NCI-H2107 treated with DMSO at 0.1 percent for 48 hours (cell line): ENCODE measurements at regions not wholly inside any gene's neighbourhood (a gene's known extent, or its start where the extent isn't known, plus 50 kb on each side); places are given as distances from the start of the nearest gene placed in this dataset.

Source experiments
- DNase-seq: peaks from one replicate; lab custom pipeline; 2025; ENCODE audit not compliant: unreplicated experiment; lab: John Stamatoyannopoulos, UW

DNA sequence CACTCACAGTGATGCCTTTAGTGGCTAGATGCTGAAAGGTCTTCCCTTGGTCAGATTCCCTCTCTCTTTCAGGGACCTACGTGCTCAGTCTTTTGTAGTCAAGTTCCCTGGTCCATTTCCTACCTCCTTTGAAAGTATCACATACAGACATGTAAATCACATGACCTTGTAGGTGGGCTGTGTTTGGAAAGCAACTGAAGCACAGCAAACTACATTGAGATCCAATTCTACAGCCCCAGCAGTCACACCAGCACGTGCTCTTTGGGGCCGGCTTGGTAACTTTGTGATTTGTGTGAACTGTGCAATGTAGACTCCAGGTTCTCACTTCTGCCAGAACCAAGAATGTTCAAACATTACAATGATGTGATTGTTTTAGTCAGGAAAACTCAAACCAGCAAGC, 89.7 kb upstream of the PLPP4 start:
- DNase-seq = no peak

DNA sequence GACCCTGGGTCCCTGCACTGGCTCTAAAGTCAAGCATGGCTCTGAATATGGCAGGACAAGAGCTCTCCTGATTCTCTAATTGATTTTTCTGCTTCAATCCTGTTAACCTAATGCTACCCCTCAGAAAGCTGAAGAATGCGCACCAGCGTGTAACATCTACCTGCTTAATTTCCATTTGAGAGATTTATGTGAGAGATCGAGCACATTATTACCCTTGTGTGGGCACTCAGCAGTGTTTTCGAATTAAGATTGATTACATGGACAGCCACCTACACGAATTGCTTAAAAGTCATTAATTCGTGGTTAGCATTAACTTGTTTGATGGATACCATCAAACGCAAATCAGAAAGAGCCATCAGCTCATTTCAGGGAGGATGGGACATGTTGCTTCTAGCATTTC, 88.7 kb upstream of the PLPP4 start:
- no peak for DNase-seq

DNA sequence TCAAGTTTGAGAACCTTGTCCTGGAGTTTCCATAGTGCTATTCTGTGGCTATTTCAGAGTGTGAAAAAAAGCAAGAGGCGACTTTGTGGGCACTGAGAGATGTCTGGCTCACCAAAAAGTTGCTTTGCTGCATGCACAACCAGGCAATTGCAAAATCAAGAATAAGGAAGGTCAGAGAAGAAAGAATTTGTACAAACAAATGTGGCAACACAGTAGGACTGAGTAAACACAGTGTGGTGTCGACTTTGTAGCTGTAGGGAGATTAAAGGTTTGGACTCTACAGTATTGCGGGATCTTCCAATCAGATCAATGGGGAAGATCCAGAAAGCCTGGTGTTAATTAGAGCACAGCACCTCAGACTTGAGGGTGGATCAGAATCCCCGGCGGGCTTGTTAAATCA, 88.1 kb upstream of the PLPP4 start:
- no peak for DNase-seq

DNA sequence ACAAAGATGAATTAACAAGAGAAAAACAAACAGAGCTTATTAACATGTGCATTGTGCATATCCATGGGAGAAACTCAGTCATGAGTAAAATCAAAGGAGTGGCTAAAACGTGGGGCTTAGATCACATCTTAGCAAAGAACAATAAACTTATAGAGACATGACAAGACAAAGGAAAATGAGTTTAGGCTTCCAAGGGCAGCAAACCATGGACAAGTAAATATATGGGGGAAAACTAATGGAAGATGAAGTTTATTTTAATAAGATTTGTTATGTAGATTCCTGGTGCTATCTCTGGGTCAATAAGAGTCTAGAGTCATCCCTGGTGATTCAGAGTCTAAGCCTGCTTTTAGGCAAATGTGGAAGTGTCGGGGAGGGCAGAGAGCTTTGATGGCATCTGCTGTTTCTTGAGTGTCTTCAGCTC, 87.2 kb upstream of the PLPP4 start:
- DNase-seq = no peak

DNA sequence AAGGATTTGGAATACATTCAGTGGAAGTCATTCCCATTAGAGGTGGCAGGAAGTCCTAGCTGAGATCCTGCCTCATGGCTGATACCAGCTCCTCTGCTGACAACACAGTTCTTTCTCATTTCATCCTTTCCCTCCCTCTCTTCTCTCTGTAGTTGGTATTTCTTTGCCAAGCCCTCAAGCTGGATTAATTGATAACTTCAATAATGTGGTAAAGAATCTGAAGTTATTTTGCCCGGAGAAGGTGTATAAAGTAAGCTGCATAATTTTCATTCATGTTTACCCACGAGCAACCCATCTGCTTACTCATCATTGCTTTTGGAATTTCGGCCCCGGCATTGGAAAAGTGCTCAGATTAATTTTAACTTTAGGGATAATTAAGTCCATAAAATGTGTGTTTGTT, 85.2 kb upstream of the PLPP4 start:
- DNase-seq = no peak

DNA sequence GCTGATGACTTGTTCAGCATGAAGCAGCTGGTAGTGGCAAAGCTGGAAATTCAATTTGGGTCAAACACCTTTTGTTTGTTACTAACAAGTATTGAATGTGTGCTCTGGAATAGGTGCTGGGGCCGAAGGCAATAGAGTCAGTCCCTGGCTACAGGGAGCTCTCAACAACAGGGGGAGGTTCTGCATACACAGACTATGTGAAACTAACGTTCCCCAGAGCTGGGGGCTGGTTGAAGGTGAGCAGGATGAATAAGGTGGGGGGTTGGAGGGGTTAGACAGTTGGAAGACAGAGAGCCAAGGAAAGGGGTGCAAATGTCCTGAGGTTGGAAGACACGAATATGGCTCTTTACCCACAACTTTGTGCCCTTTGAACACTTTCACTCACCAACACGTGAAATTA, 84.1 kb upstream of the PLPP4 start:
- DNase-seq = no peak

DNA sequence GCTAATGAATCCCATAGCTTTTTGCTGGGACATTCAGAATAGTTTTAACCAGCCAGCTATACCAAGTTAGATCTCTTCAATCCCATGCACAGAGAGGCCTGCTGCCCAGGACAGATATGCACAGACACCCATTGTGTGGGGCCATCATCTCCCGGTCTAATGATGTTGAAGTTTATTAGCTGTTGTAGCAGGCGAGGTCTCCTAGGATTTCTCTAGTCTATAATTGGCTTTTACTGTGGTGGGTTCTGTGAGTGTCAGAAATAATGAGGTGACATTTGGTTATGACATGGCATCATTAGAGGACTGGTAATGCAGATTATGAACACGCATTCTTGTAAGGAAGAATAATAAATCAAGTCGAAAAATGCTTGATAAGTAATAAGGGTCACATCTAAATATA, 81.4 kb upstream of the PLPP4 start:
- DNase-seq = no peak

DNA sequence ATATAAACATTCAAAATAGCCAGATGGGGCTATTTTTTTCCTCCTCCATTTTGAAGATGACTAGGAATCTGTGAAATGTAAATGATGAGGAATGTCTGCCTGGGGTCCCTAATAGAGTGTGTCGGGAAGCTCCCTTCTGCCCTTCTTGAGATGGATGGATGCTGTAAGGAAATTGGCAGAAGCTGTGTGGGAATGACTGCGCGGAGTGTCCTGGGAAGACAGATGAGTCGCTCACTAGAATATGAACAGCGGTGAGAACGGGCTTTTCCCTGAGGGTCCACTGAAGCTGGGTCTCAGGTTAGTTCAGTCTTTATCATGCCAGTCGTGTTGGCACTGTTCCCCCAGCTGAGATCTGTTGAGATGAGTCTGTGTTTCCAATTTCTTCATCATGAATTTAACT, 75.1 kb upstream of the PLPP4 start:
- DNase-seq = no peak

DNA sequence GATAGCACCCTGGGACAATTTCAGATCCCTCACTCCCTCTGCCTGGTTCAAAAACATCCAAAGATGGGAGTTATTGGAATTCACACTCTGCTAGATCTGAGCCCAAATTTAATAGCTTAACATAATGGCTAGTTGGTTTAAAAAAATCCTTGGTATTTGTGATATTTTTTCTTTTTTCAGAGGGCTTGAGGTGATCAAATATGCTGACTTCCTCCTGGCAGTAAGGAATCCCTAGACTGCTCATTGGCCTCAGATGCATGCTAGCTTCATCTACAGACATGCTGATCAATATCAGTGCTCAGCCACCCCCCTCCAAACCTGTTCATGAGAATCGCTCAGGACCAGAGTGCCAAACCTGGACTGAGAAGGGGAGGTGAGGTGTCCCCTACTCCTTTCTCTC, 74.7 kb upstream of the PLPP4 start:
- no peak for DNase-seq

DNA sequence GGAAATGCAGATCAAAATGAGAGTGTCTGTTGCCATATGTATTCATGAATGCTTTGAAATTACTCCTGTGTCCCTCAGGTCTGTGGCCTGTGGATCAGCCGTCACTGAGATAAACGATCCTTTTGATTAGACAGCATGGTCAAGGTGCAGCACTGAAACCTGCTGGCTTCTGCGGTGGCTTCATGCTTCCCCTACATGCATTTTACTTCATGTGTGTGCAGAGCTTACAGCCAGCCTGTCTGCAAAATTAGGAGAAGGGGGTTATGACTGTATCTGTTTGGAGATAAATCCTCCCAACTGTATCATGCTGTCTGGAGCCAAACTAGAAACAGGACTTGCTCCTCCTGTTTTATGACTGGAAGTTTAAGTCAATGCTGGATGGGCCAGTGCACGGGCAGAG, 71.0 kb upstream of the PLPP4 start:
- no peak for DNase-seq

DNA sequence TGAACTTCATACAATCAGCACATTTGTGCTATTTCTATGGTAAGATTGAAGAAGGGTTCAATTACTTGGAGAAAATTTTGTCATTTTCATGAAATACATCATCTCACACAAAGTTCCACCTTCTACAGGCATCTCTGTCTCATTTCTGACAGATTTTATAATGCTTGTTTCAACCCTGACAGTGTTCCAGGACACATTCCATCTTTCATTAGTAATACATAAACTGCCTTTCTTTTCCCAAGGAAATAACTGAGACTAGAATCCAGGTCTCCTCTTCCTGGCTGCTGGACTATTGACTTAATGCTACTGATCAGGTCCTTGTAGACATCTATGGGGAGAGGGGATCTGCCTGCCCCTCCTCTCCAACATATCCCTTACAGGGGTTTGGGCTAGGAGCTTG, 70.1 kb upstream of the PLPP4 start:
- DNase-seq = no peak

DNA sequence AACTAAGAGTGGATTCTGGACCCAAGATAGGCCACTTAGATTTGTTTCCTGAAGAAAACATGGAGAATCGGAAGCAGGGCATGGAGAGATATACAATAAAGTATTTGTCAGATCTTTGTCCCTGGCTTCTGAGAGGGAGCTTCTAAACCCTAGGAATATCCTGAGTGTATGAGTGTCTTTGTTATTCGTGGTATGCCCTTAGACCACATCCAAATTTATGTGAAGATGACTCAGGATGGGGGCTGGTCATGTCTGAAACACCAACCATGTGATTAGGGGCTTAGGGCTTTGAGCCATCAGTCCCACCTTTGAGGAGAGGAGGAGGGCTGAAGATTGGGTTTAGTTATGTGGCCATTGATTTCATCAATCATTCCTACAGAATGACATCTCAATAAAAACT, 69.7 kb upstream of the PLPP4 start:
- DNase-seq = no peak

DNA sequence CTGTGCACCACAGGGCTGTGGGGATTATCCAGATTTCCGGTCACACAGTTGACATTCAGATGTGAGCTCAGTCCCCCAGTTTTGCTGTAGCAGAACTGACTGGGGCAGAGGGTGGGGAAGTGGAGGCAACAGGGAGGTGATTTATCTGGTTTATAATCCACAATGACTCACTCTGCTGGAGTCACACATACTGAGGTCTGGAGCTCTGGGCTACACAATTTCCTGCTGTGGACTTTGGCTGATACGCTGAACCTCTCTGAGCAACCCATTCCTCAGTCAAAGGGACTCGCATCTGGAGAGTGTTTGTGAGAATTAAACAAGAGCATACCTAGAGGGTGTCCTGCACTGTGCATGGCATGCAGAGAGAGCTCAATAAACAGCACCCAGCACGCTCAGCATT, 64.8 kb upstream of the PLPP4 start:
- no peak for DNase-seq

DNA sequence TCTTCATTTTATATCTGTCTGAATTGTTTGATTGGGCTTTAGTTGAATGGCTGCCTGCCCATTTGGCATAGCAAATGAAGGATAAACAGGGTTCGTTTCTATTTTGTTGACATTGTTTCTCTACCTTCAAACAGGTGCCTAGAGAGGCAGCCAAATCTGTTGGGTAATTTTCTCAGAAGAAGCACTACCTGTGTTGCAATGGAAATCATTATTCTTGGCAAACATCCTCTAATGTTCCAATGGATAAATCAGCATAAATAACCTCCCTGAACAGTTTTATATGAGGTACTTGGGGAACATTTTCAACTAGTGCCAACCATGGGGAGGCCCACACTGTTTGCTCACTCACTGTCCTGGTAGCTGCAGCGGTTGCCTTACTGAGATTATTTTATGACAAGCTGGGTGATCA, 64.4 kb upstream of the PLPP4 start:
- DNase-seq = no peak

DNA sequence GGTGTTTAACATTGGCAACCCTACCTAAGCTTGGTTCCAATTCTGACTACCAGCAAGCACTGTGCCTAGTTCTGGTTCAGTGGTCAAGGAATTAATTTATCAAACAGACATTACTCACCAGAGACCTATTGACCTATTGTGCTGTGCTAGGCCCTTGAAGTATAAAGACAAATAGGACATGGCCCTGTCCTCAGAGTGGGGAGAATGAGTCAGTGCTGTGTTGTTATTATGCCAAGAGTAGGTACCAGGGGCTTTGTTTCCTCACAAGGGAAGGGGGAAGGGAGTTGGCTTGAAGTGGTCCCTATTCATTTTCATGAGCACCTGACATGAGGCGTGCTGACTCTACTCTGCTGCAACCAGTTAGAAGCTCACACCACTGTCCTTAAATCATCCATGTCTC, 62.6 kb upstream of the PLPP4 start:
- no peak for DNase-seq

DNA sequence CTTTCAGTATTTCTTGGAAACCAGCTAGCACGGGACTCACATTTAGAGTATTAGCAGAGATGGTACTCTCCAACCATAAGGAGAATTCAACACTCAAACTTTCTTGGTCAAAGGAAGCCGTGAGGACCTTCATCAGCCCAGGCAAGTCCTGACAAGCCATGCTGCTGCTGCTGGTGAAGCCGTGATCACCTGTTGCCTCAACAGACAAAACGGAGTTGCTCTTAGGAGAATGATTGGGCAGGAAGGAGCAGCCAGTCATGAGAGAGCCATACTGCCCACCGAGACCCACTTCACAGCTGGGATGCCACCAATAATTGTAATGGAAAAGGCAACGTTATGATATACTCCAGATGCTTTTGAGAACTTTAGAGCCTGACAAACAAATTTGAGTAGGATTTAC, 60.8 kb upstream of the PLPP4 start:
- no peak for DNase-seq

DNA sequence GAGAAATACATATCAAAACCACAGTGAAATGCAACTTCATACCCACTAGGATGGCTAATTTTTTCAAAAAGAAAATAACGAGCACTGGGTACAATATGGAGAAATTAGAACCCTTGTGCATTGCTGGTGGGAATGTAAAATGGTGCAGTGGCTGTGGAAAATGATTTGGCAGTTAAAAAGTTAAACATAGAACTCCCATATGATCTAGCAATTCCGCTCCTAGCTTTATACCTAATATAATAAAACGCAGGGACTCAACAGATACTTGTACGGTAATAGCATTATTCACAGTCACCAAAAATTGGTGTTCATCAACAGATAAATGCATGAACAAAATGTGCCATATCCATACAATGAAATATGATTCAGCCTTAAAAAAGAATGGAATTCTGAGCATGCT, 58.8 kb upstream of the PLPP4 start:
- DNase-seq = no peak

DNA sequence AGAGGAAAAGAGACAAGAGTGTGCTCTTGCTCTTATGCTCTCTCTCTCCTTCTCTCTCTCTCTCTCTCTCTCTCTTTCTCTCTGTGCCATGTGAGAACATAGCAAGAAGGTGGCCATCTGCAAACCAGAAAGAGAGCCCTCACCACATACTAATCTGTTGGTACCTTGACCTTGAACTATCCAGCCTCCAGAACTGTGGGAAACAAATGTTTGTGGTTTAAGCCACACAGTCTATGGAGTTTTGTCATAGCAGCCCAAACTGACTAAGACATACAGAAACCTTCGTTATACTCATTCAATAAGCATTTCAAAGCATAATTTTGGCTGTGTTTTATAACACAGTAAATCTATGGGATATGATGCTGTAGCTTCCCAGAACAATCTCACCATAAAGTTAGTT, 56.4 kb upstream of the PLPP4 start:
- DNase-seq = no peak

DNA sequence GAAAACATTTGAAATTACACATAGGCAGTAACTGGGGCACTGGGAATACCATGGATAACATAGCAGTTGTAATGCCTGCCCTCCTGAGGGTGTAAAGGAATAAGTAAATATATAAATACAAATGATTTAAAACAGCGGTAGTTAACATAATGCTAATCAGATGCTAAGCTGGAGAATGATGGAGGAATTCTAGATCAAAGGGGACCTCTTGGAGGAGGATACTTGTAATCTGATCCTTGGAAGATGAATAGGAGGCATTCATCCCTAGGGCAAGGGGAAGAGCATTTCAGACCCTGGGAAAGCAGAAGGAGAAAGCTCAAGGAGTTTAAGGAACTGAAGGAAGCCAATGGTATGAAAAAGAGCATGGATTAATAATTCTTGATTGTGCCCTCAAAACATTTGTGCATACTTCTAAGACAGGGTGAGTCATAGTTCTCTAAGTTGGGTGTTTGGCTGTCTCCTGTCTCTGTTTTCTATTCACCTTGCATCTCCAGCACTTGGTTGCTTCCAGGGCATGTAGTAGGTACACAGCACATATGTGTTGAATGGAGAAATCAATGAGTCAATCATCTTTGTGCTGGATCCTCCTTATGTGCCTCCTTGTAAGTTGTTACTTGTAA, 54.8 kb upstream of the PLPP4 start:
- no peak for DNase-seq

DNA sequence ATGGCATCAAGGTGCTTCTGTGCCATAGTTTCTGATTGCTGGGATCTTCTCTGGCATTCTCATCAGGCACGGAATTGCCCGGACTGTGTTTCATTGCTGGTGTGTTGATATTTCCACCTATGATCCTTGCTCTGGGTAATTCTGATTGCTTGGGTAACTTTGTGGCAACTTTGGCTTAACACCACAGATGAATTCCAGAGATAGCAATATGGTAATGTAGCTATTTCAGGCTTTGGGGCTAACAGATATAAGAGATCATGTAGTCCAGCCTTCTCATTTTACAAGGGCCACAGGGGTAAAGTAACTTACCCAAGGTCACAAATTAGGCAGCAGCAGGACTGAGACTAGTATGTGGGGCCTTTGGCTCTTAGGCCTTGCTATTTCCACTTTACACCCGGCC, 53.9 kb upstream of the PLPP4 start:
- DNase-seq = no peak

DNA sequence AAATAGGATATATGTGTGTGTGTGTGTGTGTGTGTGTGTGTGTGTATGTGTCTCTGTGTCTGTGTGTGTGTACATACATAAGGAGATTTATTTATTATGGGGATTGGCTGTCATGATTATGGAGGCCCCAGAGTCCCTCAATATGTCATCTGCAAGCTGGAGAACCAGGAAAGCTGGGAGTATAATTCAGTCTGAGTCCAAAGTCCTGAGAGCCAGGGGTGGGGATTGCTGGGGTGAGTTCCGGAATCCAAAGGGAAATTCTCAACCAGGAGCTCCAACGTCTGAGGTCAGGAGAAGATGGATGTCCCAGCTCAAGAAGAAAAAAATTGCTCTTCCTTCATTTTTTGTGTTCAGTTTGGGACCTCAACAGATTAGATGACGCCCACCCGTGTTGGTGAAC, 50.7 kb upstream of the PLPP4 start:
- DNase-seq = no peak
